GM19193 (cell line): ENCODE measurements at regions not wholly inside any gene's neighbourhood (a gene's known extent, or its start where the extent isn't known, plus 50 kb on each side); places are given as distances from the start of the nearest gene placed in this dataset.

ENCODE experiments used
- POLR2A ChIP-seq: IDR thresholded peaks from 4 replicates; pipeline ENCODE4 v1.6.1; 2011; ENCODE audit not compliant: insufficient read depth, insufficient read length; ENCODE audit errors: extremely low read depth

GRCh38 chr22:48675141-48675829 lies 1152.4 kb downstream of the BRD1 start:
- TF ChIP-seq POLR2A, result no peak

GRCh38 chr22:48673806-48674500 lies 1153.7 kb downstream of the BRD1 start:
- TF ChIP-seq POLR2A, result no peak

- TF ChIP-seq POLR2A, result no peak
These were observed 1155.3 kb downstream of the BRD1 start for GRCh38 chr22:48672387-48672786.

- TF ChIP-seq POLR2A, result no peak
These were observed 1156.9 kb downstream of the BRD1 start for GRCh38 chr22:48670731-48671130.

- no peak for TF ChIP-seq POLR2A
These were observed 1157.5 kb downstream of the BRD1 start for GRCh38 chr22:48669986-48670716.

- no peak for TF ChIP-seq POLR2A
These were observed 1158.4 kb downstream of the BRD1 start for GRCh38 chr22:48669226-48669625.

- TF ChIP-seq POLR2A, result no peak
These were observed 1160.4 kb downstream of the BRD1 start for GRCh38 chr22:48667289-48667688.

- TF ChIP-seq POLR2A, result no peak
These were observed 1161.1 kb downstream of the BRD1 start for GRCh38 chr22:48666620-48667019.

GRCh38 chr22:48665311-48665995 lies 1162.2 kb downstream of the BRD1 start:
- no peak for TF ChIP-seq POLR2A

- no peak for TF ChIP-seq POLR2A
These were observed 1163.1 kb downstream of the BRD1 start for GRCh38 chr22:48664586-48664985.

- no peak for TF ChIP-seq POLR2A
These were observed 1164.4 kb downstream of the BRD1 start for GRCh38 chr22:48663297-48663696.

GRCh38 chr22:48662476-48663135 lies 1165.1 kb downstream of the BRD1 start:
- no peak for TF ChIP-seq POLR2A

- no peak for TF ChIP-seq POLR2A
These were observed 1165.7 kb downstream of the BRD1 start for GRCh38 chr22:48661984-48662383.
